HS-27A (cell line): ENCODE measurements at regions not wholly inside any gene's neighbourhood (a gene's known extent, or its start where the extent isn't known, plus 50 kb on each side); places are given as distances from the start of the nearest gene placed in this dataset.

Experiments used
- DNase-seq: peaks from one replicate; pipeline ENCODE4 v3.0.0-alpha.2; 2012; ENCODE audit warnings: low read depth, missing footprints

DNA sequence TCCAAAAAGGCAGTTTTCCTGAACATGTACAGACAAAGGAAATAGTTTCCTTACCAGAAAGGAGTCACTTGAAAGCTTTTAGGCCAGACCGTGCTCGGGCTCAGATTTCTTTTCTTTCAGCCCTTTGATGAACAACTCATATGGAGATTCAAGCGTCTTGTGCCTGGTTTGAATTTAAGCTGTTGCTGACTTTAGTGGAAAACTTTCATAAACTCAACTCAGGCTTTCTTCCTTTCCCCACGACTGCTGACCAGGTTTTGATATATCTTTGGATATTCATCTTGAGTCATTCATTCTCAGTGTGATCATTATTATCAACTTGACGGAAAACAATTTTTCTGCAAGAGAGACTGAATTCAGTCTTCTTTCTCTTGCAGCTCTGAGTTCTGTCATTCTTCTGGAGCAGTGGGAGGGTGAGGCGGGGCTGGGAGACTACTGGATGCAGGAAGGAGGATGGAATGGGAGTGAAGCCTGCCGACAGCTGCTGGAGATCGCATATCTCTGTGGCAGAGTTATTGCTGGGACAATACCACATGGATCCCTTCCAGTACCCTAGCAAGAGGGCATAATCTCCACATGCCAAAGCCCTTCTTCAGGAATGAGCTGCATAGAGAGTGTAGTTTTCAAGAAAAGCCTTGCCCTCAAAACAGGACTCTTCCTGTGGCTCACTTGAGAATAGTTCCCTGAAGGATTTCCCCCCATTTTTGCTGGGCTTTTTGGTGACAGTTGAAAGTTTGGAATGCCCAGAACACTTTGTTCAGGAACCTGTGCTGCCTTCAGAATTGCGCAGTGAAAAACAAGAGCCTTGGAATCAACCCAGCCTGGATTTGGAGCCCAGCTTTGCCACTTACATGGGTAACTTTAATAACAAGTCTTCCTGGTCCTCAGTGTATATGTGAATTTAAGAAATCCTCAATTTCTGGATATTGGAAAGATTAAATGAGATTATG lies 364.4 kb downstream of the ZNF521 start:
- DNase-seq: no peak

DNA sequence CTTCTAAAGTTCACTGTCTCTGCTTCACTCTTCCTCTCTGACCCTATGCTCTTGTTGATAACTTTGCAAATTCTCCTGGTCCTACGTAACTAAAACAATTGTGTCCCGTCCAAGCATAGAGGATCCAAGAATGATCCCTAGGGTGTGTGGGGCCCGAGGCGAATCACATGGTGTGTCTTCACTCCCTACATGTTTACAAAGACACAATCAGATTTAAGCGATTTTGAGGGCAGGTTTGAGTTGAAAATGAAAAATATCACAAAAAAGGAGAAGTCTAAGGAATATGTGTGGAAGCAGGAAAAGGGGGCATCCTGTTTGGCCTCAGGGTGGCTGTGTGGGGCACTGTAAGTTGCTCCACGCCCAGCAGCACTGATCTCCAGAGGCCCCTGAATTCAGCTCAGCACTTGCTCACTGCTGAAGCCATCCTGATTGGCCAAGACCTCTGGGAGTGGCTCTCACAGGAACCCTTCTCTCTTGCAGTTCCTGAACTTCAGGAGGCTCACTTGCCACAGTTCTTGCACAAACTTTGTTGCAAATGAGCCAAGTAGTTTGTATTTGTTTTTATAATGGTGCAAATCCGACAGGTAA lies 363.6 kb downstream of the ZNF521 start:
- DNase-seq: no peak

DNA sequence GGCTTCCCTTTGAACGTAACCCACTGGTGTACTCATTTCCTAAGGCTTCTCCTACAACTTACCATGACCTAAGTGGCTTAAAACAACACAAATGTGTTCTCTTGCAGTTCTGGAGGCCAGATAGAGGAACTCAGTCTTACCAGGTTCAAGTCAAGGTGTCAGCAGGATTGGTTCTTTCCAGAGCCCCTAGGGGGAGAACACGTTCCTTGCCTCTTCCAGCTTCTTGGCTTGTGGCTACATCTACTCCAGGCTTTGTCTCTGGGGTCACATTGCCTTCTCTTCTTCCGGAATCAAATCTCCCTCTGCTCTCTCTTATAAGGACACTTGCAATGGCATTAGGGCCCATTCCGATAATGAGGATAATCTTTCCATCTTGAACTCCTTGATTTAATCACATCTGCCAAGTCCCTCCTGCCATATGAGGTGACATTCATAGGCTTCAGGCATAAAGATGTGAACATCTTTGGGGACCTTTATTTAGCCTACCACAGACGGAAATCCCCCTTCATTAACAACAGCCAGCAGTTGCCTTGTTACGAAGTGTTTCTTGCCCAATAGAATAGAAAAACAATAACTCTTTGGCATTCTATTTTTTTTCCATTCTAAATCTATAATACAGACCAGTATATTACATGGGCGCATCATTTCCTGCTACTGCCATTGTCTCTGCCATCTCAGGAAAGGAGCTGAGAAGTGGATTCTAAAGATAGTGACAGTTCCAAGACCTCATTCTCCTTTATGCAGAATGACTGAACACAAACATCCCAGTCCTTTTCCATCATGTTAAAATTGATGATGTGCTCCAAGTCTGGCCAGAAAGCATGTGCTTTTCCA lies 362.0 kb downstream of the ZNF521 start:
- DNase-seq: no peak

DNA sequence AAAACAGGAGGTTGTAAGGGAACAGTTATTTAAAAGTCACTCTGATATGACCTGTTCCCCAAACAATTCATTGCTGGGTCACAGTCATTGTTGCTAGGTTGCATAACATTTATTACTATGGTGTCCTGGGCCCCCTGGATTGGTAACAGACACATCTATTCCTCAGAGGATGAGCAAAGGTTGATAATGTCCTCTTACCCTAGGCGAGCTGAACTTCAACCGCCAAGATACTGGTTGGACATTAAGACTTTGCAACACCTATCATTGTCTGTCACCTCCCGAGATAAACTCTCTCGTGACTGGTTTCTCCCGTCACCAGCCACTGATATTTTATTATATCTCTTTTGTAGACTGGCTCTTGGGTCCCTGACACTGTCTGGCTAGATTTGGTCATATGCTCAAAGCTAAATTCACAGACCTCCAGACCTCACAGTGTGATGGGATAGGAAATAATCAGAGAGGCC lies 361.3 kb downstream of the ZNF521 start:
- no peak for DNase-seq

DNA sequence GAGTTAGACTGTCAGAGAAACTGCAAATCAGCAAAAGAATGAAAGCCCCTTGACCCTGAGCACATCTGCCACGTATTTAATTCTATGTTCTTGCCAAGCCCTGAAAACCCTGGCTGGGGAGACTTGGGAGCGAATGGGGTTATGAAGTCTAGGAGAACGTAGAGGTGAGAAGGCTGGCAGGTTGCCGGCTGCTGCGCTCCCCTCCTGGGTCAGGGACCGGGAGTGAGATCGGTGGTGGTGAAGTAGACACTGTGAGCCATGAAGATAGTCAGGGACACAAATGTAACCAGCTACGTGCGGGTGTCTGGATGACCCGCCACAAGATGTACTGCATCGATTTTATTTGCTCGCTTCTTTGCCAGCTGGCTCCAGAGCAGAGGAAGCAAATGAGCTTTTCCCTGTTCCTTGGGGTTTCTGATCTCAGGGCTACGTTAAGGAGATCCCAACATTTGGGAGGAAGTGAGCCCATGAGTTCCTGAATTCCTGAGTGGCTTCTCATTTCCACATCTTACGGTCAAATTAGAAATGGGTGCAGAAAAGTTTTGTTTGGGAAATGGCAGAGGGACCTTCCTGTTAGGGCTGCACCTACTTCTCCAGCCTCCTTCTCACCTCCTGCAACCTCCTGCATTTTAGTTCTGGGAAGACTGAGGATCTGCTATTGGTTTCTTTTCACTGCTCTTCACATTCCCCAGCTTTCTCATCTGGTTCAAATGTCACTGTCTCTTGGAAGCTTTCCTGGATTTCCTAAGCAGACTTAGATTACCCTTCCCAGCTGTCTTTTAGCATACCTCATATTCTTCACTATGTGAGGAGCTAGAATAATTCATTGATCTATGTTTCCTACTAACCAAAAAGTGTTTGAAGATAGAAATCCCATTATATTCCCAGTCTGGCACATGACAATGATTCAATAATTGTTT lies 360.6 kb downstream of the ZNF521 start:
- DNase-seq: no peak

DNA sequence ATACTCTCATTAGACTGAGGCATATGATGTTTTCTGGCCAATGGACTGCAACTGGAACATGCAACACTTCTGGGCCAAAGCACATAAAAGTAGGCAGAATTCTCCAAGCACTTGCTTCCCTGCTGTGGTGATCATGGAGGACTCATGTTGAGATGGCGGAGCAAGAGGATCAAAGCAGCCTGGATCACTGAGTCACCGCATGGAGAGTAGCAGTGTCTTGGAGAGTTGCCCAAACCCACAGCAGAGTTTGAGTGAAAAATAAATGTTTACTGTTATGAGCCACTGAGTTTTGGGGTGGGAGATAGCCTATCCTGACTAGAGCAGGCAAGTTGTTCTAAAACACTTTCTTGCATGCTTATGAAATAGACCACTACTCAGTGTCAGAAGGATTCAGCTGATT lies 359.5 kb downstream of the ZNF521 start:
- no peak for DNase-seq

DNA sequence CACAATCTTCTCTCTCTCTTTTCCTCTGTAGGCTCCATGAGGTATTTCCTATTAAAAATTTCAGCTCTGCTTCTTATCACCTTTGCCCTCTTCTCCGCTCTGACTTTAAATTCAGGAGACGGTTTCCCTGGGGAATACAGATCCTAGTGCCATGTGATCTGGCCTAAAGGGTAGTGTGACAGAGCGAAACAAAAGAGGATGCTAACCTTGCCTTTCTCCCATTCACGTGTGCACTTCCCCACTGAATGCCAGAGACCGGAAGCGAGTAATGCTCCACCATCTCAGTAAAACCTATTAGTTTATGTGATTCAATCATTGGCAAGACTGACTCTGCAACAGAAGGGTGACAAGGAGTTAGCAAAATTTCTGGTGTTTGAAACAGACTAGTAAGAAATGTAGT lies 358.3 kb downstream of the ZNF521 start:
- DNase-seq: no peak

DNA sequence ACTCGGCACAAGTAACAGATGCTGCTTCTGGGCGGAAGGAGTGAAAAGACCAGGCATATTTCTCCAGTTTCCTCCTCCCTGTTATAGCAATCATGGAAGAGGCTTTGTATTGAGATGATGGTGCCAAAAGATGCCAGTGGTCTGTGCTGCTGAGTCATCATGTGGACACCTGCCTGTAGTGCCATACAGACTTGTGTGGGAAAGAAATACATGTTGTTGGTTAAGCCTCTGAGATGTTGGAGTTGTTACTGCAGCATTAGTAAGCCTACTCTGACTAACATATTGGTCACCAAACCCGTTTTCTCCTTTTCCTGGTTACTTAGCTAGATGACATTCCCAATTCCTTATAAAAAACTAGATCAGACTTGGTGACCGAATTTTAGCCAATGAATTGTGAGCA lies 356.9 kb downstream of the ZNF521 start:
- peak; percentile 19 for DNase-seq

DNA sequence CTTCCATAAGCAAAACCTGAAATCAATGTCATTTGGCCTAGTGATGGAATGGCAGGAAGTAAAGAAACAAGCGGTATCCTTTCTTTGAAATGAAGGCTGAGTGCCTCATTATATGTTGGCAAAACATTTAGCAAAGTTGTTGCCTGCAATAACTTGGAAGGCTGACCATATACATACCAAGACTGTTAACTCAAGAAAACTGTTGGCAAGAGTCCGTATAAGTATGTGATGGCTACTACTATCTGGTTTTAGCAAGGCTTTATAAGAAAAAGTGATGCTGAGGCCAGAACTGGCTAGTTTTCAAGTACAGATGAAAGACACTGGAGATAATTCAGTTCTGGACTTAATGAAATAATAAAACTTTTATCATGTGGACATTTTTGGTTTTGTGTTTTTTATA lies 356.2 kb downstream of the ZNF521 start:
- DNase-seq: no peak

DNA sequence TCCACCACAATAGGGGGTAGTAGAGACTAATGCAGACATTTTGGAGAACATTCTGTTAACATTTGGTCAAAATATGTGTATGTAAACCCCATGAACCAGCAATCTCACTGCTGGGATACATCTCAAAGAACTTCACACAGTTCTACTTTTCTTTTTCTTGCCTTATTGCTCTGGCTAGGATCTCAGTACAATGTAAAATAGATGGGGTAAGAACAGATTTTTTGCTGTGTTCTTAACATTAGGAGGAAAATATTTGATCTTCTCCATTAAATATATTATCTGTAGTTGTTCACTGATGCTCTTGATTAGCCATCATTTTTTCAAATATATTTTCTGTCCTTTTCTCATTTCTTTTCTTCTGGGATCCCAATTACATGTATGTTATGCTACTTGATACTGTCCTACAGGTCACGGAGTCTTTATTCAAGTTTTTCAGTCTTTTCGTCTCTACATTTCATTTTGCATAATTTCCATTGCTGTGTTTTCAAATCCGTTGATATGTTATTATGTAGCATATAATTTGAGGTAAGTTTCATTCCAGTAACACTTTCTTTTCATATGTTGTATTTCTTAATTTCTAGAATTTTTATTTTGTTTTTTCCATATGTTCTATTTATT lies 352.2 kb downstream of the ZNF521 start:
- DNase-seq: no peak

DNA sequence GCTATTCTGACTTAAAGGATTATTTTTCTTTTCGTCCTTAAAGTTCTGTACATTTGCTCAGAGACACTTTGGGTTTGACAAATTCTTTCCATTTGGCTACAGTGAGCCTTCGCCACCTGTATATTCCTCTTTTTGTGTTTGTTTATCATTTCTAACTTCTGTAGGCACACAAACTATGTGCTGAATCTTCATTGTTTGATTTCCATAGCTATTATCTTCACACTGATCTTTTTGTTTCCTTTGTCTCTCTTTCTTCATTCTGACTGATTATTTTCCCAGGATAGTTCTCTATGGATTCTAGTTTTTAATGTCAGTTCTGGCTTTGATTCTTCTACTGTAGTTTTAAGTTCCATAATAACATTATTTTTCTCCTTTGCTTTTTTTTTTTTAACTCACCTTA lies 350.2 kb downstream of the ZNF521 start:
- DNase-seq: no peak

DNA sequence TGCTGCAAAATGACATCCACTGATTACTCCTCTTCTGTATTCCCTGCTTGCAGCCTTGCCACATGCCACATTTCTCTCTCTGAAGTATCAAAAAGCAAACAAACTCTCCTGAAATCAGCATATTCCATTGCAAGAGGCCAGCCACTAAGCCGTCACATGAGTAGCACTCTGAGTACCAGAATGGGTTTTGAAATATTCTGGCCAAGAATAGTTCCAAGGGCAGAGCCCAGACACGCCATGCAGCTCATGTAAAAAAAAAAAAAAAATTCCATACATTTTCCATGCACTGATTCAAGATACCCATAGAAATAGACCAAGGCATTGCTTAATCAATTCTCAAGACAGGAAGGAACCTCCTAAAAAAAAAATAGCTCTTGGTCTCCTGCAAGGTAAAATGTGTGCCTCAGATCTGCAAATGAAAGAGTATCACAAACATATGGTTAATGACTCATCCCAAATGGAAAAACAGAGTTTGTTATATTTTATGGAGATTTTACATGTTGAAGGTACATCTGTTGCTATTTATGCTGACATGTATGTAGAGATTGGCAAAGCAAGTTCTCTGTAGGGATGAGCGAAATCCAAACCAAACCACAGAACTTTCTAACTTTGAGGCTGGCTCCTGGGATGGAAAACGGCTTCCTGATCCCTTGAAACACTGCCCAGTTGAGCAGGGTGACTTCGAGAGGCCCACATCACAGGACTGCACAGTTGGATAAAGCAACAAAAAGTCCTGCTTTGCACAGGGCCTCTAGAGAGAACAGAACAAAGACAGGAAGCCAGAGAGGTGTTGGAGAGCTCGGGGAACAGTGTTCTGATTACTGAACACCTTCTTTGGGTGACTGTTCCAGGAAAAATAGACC lies 346.2 kb downstream of the ZNF521 start:
- DNase-seq: no peak

DNA sequence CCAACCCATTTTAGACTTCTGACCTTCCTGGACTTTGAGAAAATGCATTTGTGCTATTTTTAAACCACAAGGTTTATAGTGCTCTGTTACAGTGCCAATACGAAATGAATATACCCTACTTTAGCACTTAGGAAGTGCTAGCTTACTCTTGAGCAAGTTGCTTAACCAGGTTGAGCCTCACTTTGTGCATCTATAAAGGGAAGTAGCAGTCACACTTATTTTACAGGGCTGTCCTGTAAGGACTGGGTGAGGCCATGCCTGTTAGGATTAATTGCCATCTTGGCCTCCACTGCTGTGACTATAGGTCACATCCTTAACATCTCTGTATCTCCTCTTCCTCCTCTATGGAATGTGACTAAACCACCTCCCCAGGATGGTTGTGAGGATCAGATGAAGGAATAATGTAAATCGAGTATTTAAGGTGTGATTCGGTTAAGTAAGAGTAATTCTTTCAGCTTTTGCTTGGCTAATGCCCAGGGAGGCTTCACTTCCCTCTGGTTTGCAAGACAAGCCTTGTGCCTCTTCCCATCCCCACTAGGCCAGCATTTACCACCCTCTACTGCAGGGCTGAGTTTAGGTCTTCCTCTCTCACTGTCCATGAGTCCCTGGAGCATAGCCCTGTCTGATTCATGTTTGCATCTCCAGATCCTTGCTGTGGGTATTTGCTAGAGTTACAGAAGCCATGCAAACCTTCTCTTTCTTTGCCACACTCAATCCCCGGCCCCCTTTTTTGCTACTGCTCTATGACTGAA lies 341.2 kb downstream of the ZNF521 start:
- no peak for DNase-seq
